WTC11 (cell line): ENCODE measurements at regions not wholly inside any gene's neighbourhood (a gene's known extent, or its start where the extent isn't known, plus 50 kb on each side); places are given as distances from the start of the nearest gene placed in this dataset.

Experiments used
- ATAC-seq: fragments of 200-7000 bp; cut with Tn5 transposase; 2 replicates; pipeline ENCODE4 v1.10.0; 2021; ENCODE audit warnings: mild to moderate bottlenecking, moderate library complexity
- CTCF ChIA-PET: fragments of 300-600 bp; sonication (Branson Sonifier 250); formaldehyde crosslinking; loops from one replicate; lab custom pipeline; 2021; ENCODE audit warnings: antibody characterized with exemption; lab: Charles Lee
- POLR2A ChIA-PET: fragments of 350-600 bp; sonication (Branson Sonifier 250); formaldehyde crosslinking; loops from one replicate; lab custom pipeline; 2021; ENCODE audit warnings: antibody characterized with exemption; lab: Charles Lee
- DNase-seq: peaks from one replicate; pipeline ENCODE4 v3.0.0; 2021; ENCODE audit warnings: low spot score
- H3K27ac Mint-ChIP-seq: 2 replicates; pipeline ENCODE4 v1.8.0; 2021; ENCODE audit warnings: mixed read lengths
- H3K27me3 Mint-ChIP-seq: 2 replicates; pipeline ENCODE4 v1.8.0; 2021; ENCODE audit warnings: low read depth, mild to moderate bottlenecking, moderate library complexity, mixed read lengths
- H3K36me3 Mint-ChIP-seq: 2 replicates; pipeline ENCODE4 v1.8.0; 2021; ENCODE audit warnings: mixed read lengths
- H3K4me1 Mint-ChIP-seq: 2 replicates; pipeline ENCODE4 v1.8.0; 2022; ENCODE audit warnings: mixed read lengths
- H3K4me3 Mint-ChIP-seq: 2 replicates; pipeline ENCODE4 v1.8.0; 2021; ENCODE audit warnings: mild to moderate bottlenecking, moderate library complexity, mixed read lengths
- H3K9me3 Mint-ChIP-seq: 2 replicates; pipeline ENCODE4 v1.8.0; 2021; ENCODE audit warnings: mixed read lengths
- CREB1 ChIP-seq: sonication (generic); formaldehyde crosslinking; IDR thresholded peaks from 2 replicates; pipeline ENCODE4 v1.8.0; 2023; ENCODE audit warnings: mild to moderate bottlenecking, missing genetic modification reagents
- FOXJ3 ChIP-seq: sonication (generic); formaldehyde crosslinking; IDR thresholded peaks from 2 replicates; pipeline ENCODE4 v1.9.0; 2021; ENCODE audit warnings: missing genetic modification reagents, mild to moderate bottlenecking, borderline replicate concordance
- GRHL2 ChIP-seq: fragments of 250-450 bp; sonication (Bioruptor Pico); IDR thresholded peaks from 2 replicates; pipeline ENCODE4 v1.8.0; 2022; ENCODE audit warnings: mild to moderate bottlenecking, moderate library complexity; ENCODE audit not compliant: insufficient replicate concordance, severe bottlenecking
- GTF2I ChIP-seq: fragments of 250-450 bp; sonication (Bioruptor Pico); conservative IDR thresholded peaks from 2 replicates; pipeline ENCODE4 v1.4.0; 2021; ENCODE audit warnings: mild to moderate bottlenecking
- HMGA2 ChIP-seq: fragments of 250-450 bp; sonication (Bioruptor Pico); IDR thresholded peaks from 2 replicates; pipeline ENCODE4 v1.4.0; 2021; ENCODE audit warnings: mild to moderate bottlenecking, moderate library complexity
- IRF2 ChIP-seq: sonication (generic); formaldehyde crosslinking; IDR thresholded peaks from 2 replicates; pipeline ENCODE4 v1.8.0; 2022; ENCODE audit warnings: low read depth, missing genetic modification reagents, borderline replicate concordance
- JUN ChIP-seq: sonication (generic); formaldehyde crosslinking; IDR thresholded peaks from 2 replicates; pipeline ENCODE4 v1.8.0; 2023; ENCODE audit warnings: mild to moderate bottlenecking, missing genetic modification reagents
- KAT7 ChIP-seq: sonication (generic); formaldehyde crosslinking; IDR thresholded peaks from 2 replicates; pipeline ENCODE4 v1.8.1; 2023; ENCODE audit warnings: missing genetic modification reagents, mild to moderate bottlenecking, borderline replicate concordance
- NFYB ChIP-seq: sonication (generic); formaldehyde crosslinking; conservative IDR thresholded peaks from 2 replicates; pipeline ENCODE4 v1.8.0; 2022; ENCODE audit warnings: low read depth, missing genetic modification reagents
- NR3C1 ChIP-seq: sonication (generic); formaldehyde crosslinking; conservative IDR thresholded peaks from 2 replicates; pipeline ENCODE4 v1.8.1; 2023; ENCODE audit warnings: low read depth, mild to moderate bottlenecking, missing genetic modification reagents
- SMAD3 ChIP-seq: sonication (generic); formaldehyde crosslinking; IDR thresholded peaks from 2 replicates; pipeline ENCODE4 v1.8.0; 2022; ENCODE audit warnings: missing genetic modification reagents, mild to moderate bottlenecking, borderline replicate concordance
- SOX15 ChIP-seq: fragments of 250-450 bp; sonication (Bioruptor Pico); IDR thresholded peaks from 2 replicates; pipeline ENCODE4 v1.9.0; 2021; ENCODE audit warnings: mild to moderate bottlenecking
- SP1 ChIP-seq: sonication (generic); formaldehyde crosslinking; conservative IDR thresholded peaks from 2 replicates; pipeline ENCODE4 v1.8.1; 2022; ENCODE audit warnings: missing genetic modification reagents
- TP53 ChIP-seq: sonication (generic); formaldehyde crosslinking; IDR thresholded peaks from 2 replicates; pipeline ENCODE4 v1.8.1; 2023; ENCODE audit warnings: mild to moderate bottlenecking, missing genetic modification reagents
- ZBTB21 ChIP-seq: sonication (generic); formaldehyde crosslinking; IDR thresholded peaks from 2 replicates; pipeline ENCODE4 v1.8.1; 2023; ENCODE audit warnings: mild to moderate bottlenecking, missing genetic modification reagents, borderline replicate concordance
- TF ChIP-seq, protein P1 (sequence below): sonication (generic); formaldehyde crosslinking; IDR thresholded peaks from 2 replicates; pipeline ENCODE4 v1.8.0; 2023; ENCODE audit warnings: missing genetic modification reagents, mild to moderate bottlenecking, borderline replicate concordance
- TF ChIP-seq, protein P2 (sequence below): sonication (generic); formaldehyde crosslinking; IDR thresholded peaks from 2 replicates; pipeline ENCODE4 v1.8.0; 2023; ENCODE audit warnings: mild to moderate bottlenecking, missing genetic modification reagents

DNA sequence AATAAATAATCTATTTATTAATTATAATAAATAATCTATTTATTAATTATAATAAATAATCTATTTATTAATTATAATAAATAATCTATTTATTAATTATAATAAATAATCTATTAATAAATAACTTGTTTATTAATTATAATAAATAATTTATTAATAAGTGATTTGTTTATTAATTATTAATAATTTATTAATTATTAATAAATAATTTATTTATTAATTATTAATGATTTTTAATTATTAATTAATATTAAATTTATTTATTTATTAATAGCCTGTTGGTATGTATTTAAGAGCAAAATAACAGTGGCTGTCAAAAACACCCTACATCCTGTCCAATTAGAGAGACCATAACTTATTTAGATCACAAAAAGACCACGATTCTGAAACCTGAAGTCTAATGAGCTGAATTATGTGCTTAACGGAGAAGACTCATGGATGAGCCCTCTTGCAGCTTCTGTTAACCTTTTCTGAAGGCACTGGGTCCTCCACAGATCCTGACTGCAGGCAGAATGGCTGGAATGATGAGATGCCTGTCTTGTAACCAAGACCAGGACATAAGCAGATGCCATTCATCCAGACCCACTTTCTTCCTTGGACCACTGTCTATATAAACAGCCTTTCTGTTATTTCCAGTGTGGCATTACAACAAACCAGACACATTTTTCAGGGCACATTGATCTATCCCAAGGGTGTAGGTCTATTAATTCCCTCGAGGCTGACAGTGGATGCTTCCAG is 134.2 kb downstream of the SETD4 start:
- Mint-ChIP-seq H3K36me3 (no peaks in the 10 kb centered on the region), H3K9me3 (no peaks in the 10 kb centered on the region; the same call in 1 of the 2 replicates), H3K4me3 (no peak overlapping the region), H3K27me3 (no peaks in the 10 kb centered on the region), H3K27ac (no peak overlapping the region), H3K4me1 (no peaks in the 10 kb centered on the region)
- ChIA-PET CTCF (interaction anchor here (1.0 kb wide), 1 partner anchor 86 kb away, joined by 3 read pairs; no protein-coding TSS in a partner anchor), POLR2A (no interaction called here)
- ATAC-seq (no peak), DNase-seq (no peak)
- TF ChIP-seq, protein P1, sequence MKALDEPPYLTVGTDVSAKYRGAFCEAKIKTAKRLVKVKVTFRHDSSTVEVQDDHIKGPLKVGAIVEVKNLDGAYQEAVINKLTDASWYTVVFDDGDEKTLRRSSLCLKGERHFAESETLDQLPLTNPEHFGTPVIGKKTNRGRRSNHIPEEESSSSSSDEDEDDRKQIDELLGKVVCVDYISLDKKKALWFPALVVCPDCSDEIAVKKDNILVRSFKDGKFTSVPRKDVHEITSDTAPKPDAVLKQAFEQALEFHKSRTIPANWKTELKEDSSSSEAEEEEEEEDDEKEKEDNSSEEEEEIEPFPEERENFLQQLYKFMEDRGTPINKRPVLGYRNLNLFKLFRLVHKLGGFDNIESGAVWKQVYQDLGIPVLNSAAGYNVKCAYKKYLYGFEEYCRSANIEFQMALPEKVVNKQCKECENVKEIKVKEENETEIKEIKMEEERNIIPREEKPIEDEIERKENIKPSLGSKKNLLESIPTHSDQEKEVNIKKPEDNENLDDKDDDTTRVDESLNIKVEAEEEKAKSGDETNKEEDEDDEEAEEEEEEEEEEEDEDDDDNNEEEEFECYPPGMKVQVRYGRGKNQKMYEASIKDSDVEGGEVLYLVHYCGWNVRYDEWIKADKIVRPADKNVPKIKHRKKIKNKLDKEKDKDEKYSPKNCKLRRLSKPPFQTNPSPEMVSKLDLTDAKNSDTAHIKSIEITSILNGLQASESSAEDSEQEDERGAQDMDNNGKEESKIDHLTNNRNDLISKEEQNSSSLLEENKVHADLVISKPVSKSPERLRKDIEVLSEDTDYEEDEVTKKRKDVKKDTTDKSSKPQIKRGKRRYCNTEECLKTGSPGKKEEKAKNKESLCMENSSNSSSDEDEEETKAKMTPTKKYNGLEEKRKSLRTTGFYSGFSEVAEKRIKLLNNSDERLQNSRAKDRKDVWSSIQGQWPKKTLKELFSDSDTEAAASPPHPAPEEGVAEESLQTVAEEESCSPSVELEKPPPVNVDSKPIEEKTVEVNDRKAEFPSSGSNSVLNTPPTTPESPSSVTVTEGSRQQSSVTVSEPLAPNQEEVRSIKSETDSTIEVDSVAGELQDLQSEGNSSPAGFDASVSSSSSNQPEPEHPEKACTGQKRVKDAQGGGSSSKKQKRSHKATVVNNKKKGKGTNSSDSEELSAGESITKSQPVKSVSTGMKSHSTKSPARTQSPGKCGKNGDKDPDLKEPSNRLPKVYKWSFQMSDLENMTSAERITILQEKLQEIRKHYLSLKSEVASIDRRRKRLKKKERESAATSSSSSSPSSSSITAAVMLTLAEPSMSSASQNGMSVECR (CRISPR knock-in tag), result no peak
- peak; percentile 99 for TF ChIP-seq HMGA2

DNA sequence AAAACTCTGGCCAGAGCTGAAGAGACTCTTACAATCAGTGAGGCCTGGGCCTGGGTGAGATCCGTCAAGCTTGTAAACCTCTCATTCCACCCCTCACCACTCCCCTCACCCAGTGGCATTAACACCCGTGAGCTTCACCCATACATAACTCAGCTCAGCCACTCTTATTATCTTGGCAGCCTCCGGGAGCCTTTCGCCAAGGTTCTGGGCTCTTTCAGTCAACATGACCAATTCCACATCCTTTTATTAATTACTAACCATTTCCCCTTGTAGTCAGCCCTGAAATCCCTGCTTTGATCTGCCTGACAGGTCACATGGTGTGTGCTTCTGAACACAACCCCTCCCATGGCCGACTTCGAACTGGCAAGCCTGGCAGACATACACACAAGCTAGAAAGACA is 134.8 kb downstream of the SETD4 start:
- ChIA-PET POLR2A (no interaction called here), CTCF (no interaction called here)
- H3K4me1 Mint-ChIP-seq, result no peaks in the 10 kb centered on the region
- ATAC-seq, result no peak; the same call in 1 of the 2 replicates
- H3K9me3 Mint-ChIP-seq, result peaks cover 6% of the 10 kb centered on the region
- no peak for DNase-seq
- H3K27ac Mint-ChIP-seq, result no peak overlapping the region
- H3K4me3 Mint-ChIP-seq, result no peak overlapping the region
- no peak for TF ChIP-seq NR3C1 (CRISPR knock-in tag)
- TF ChIP-seq ZBTB21 (CRISPR knock-in tag), result no peak
- no peak for TF ChIP-seq FOXJ3
- TF ChIP-seq GRHL2 (CRISPR knock-in tag), result no peak
- TF ChIP-seq IRF2 (CRISPR knock-in tag), result no peak
- TF ChIP-seq GTF2I, result no peak
- no peak for TF ChIP-seq CREB1
- no peak for TF ChIP-seq NFYB (CRISPR knock-in tag)
- no peak for TF ChIP-seq KAT7
- TF ChIP-seq TP53 (CRISPR knock-in tag), result no peak
- TF ChIP-seq SMAD3 (CRISPR knock-in tag), result no peak
- TF ChIP-seq JUN, result no peak
- TF ChIP-seq SOX15 (CRISPR knock-in tag), result no peak
- no peak for TF ChIP-seq SP1 (CRISPR knock-in tag)
- TF ChIP-seq, protein P2, sequence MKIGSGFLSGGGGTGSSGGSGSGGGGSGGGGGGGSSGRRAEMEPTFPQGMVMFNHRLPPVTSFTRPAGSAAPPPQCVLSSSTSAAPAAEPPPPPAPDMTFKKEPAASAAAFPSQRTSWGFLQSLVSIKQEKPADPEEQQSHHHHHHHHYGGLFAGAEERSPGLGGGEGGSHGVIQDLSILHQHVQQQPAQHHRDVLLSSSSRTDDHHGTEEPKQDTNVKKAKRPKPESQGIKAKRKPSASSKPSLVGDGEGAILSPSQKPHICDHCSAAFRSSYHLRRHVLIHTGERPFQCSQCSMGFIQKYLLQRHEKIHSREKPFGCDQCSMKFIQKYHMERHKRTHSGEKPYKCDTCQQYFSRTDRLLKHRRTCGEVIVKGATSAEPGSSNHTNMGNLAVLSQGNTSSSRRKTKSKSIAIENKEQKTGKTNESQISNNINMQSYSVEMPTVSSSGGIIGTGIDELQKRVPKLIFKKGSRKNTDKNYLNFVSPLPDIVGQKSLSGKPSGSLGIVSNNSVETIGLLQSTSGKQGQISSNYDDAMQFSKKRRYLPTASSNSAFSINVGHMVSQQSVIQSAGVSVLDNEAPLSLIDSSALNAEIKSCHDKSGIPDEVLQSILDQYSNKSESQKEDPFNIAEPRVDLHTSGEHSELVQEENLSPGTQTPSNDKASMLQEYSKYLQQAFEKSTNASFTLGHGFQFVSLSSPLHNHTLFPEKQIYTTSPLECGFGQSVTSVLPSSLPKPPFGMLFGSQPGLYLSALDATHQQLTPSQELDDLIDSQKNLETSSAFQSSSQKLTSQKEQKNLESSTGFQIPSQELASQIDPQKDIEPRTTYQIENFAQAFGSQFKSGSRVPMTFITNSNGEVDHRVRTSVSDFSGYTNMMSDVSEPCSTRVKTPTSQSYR (CRISPR knock-in tag), result no peak
- no peaks in the 10 kb centered on the region for H3K36me3 Mint-ChIP-seq
- no peaks in the 10 kb centered on the region for H3K27me3 Mint-ChIP-seq
